HEK293T (cell line): ENCODE measurements at regions not wholly inside any gene's neighbourhood (a gene's known extent, or its start where the extent isn't known, plus 50 kb on each side); places are given as distances from the start of the nearest gene placed in this dataset.

Source experiments
- CTCF ChIA-PET: fragments of 350-600 bp; formaldehyde crosslinking; extraction: SDS; loops from one replicate; lab custom pipeline; 2021; ENCODE audit warnings: antibody characterized with exemption, inconsistent platforms; lab: Yijun Ruan, JAX
- POLR2A ChIA-PET: fragments of 350-600 bp; formaldehyde crosslinking; extraction: SDS; loops from one replicate; lab custom pipeline; 2020; ENCODE audit warnings: antibody characterized with exemption, inconsistent platforms; lab: Yijun Ruan, JAX
- DNase-seq: peaks from one replicate; pipeline ENCODE4 v3.0.0; 2012; ENCODE audit warnings: mixed read lengths; ENCODE audit errors: extremely low spot score
- ARNT ChIP-seq: fragments of 450-650 bp; IDR thresholded peaks from 2 replicates; pipeline ENCODE4 v1.6.1; 2017; ENCODE audit warnings: mild to moderate bottlenecking
- BHLHE40 ChIP-seq: fragments of 450-650 bp; IDR thresholded peaks from 2 replicates; pipeline ENCODE4 v1.6.1; 2016; ENCODE audit warnings: mild to moderate bottlenecking, moderate library complexity, borderline replicate concordance
- CTBP1 ChIP-seq: fragments of 450-650 bp; IDR thresholded peaks from 2 replicates; pipeline ENCODE4 v1.6.1; 2016; ENCODE audit warnings: borderline replicate concordance
- ELF4 ChIP-seq: fragments of 450-650 bp; IDR thresholded peaks from 2 replicates; pipeline ENCODE4 v1.6.1; 2017; ENCODE audit warnings: antibody characterized with exemption
- FOXA1 ChIP-seq: fragments of 450-650 bp; IDR thresholded peaks from 2 replicates; pipeline ENCODE4 v1.6.1; 2016; ENCODE audit warnings: mild to moderate bottlenecking
- FOXK2 ChIP-seq: fragments of 450-650 bp; IDR thresholded peaks from 2 replicates; pipeline ENCODE4 v1.6.1; 2016; ENCODE audit warnings: mild to moderate bottlenecking
- FOXM1 ChIP-seq: fragments of 450-650 bp; IDR thresholded peaks from 2 replicates; pipeline ENCODE4 v1.6.1; 2017; ENCODE audit warnings: mild to moderate bottlenecking, borderline replicate concordance
- HDGF ChIP-seq: fragments of 450-650 bp; IDR thresholded peaks from 2 replicates; pipeline ENCODE4 v1.6.1; 2017; ENCODE audit warnings: antibody characterized with exemption, borderline replicate concordance
- L3MBTL2 ChIP-seq: fragments of 450-650 bp; conservative IDR thresholded peaks from 2 replicates; pipeline ENCODE4 v1.6.1; 2016; ENCODE audit warnings: mild to moderate bottlenecking
- LEF1 ChIP-seq: fragments of 450-650 bp; IDR thresholded peaks from 2 replicates; pipeline ENCODE4 v1.6.1; 2017; ENCODE audit warnings: mild to moderate bottlenecking, borderline replicate concordance
- NFRKB ChIP-seq: fragments of 450-650 bp; IDR thresholded peaks from 2 replicates; pipeline ENCODE4 v1.6.1; 2016; ENCODE audit warnings: mild to moderate bottlenecking, moderate library complexity
- PKNOX1 ChIP-seq: fragments of 450-650 bp; IDR thresholded peaks from 2 replicates; pipeline ENCODE4 v1.6.1; 2016
- SP1 ChIP-seq: fragments of 450-650 bp; IDR thresholded peaks from 2 replicates; pipeline ENCODE4 v1.6.1; 2017
- SUZ12 ChIP-seq: fragments of 450-650 bp; IDR thresholded peaks from 2 replicates; pipeline ENCODE4 v1.6.1; 2016; ENCODE audit warnings: mild to moderate bottlenecking
- TARDBP ChIP-seq: fragments of 450-650 bp; IDR thresholded peaks from 2 replicates; pipeline ENCODE4 v1.6.1; 2016
- ZNF384 ChIP-seq: fragments of 450-650 bp; IDR thresholded peaks from 2 replicates; pipeline ENCODE4 v1.6.1; 2016

- ChIA-PET CTCF (no interaction called here), POLR2A (no interaction called here)
- TF ChIP-seq SUZ12 (no peak), SP1 (no peak), ZNF384 (no peak), FOXA1 (no peak), LEF1 (no peak), BHLHE40 (no peak), PKNOX1 (no peak)
- DNase-seq = no peak
These were observed 271.2 kb downstream of the INHBA start for GRCh38 chr7:41431671-41432070.

DNA sequence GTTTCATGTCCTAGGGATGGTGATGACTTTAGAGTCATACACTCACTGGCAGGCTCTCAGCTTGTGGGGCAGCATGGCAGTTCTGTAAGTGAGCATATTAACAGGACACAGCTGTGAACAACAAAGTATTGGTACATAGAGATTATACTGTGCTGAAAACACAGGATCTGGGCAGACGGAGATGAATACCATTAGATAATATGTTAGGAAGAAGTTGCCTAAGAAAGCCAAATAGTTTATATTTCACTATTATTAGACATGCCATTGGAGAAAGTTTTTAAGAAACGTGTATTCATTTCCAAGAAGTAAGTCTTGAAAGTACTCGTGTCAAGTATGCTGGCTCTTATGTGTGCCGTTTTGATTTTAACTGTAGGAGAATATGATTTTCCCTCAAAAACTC is 274.5 kb downstream of the INHBA start:
- POLR2A ChIA-PET = no interaction called here
- TF ChIP-seq HDGF (no peak), LEF1 (no peak), FOXM1 (no peak), TARDBP (no peak), ZNF384 (no peak), FOXK2 (no peak)
- no peak for DNase-seq
- CTCF ChIA-PET = no interaction called here

GRCh38 chr7:41425926-41426325 is 277.0 kb downstream of the INHBA start:
- ChIA-PET POLR2A (no interaction called here), CTCF (no interaction called here)
- TF ChIP-seq SUZ12 (no peak), FOXK2 (no peak), ARNT (no peak), BHLHE40 (no peak), L3MBTL2 (no peak), LEF1 (no peak)
- DNase-seq = no peak

DNA sequence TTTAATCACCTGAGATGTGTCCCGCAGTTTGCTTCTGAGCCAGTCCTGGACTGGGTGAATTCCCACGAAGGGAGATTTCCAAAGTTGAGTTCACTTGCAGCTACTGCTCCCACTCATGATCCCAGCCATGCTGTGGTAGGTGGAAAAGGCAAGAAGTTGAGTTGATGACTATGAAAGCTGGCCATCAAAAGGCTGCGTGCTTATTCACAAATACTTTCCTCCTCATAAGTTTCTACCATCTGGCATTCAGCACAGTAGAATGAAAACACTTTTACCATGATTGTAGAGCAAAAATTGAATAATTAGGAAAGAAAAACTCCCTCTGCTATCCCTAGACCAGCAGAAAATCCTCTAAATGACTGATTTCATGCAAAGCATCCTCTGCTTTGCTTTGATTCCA is 281.8 kb downstream of the INHBA start:
- no peak for TF ChIP-seq ZNF384
- TF ChIP-seq SP1 = no peak
- TF ChIP-seq FOXA1 = no peak
- no peak for TF ChIP-seq HDGF
- no peak for TF ChIP-seq FOXM1
- no peak for TF ChIP-seq NFRKB
- no peak for TF ChIP-seq PKNOX1
- TF ChIP-seq FOXK2 = no peak
- TF ChIP-seq ARNT = no peak
- TF ChIP-seq CTBP1 = no peak
- no peak for TF ChIP-seq SUZ12
- no peak for TF ChIP-seq BHLHE40
- no peak for TF ChIP-seq ELF4
- no peak for TF ChIP-seq TARDBP
- no peak for TF ChIP-seq L3MBTL2
- TF ChIP-seq LEF1 = no peak
- ChIA-PET CTCF (no interaction called here), POLR2A (no interaction called here)
- no peak for DNase-seq

GRCh38 chr7:41420421-41420820 is 282.5 kb downstream of the INHBA start:
- no peak for DNase-seq
- CTCF ChIA-PET = no interaction called here
- TF ChIP-seq ARNT (no peak), HDGF (no peak), FOXM1 (no peak), CTBP1 (no peak), FOXK2 (no peak), LEF1 (no peak), FOXA1 (no peak), TARDBP (no peak), BHLHE40 (no peak), ZNF384 (no peak), SUZ12 (no peak), L3MBTL2 (no peak), ELF4 (no peak), SP1 (no peak), NFRKB (no peak), PKNOX1 (no peak)
- POLR2A ChIA-PET = no interaction called here

DNA sequence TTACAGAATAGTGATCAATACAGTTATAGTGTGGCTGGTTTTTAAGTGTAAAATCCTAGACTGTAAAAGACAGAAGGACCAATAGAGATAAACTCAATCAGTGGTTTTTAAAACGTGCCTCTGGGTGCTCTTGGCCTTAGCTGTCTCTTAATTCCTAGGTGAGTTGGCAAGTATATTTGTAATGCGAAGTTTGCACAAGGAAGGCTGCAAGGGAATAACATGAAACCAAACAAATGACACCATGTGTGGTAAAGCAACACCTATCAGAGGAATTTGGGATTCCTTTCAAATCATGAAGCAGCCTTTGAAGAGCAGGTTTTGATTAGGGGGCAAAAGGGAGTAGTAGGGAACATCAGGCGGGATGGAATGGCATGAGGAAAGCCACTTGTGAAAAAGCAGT is 284.6 kb downstream of the INHBA start:
- CTCF ChIA-PET = no interaction called here
- POLR2A ChIA-PET = no interaction called here
- TF ChIP-seq PKNOX1 = no peak
- TF ChIP-seq FOXK2 = no peak
- no peak for TF ChIP-seq ZNF384
- no peak for TF ChIP-seq CTBP1
- TF ChIP-seq ARNT = no peak
- no peak for TF ChIP-seq L3MBTL2
- TF ChIP-seq TARDBP = no peak
- no peak for DNase-seq

DNA sequence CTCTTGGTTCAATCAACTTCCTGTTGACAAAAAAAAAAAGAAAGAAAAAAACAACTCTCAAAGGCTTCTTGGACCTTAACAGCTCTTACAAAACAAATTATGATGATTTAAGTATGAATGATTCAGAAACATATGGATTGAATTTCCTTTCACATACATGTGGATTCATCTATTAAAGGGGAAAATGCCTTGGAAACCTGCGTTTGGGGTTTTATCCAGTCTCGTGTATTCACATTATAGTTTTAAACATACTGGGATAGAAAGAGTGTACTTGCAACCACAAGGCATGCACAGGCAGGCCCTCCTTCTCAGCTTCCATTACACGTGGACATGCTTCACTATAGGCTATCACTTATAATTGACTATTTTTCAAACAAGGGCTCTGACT is 286.7 kb downstream of the INHBA start:
- TF ChIP-seq BHLHE40 (no peak), NFRKB (no peak), HDGF (no peak), FOXK2 (no peak), TARDBP (no peak), ARNT (no peak), FOXM1 (no peak), SP1 (no peak), FOXA1 (no peak), CTBP1 (no peak), LEF1 (no peak), PKNOX1 (no peak), SUZ12 (no peak), L3MBTL2 (no peak)
- ChIA-PET CTCF (no interaction called here), POLR2A (no interaction called here)
- no peak for DNase-seq
